HCT116 (cell line): ENCODE measurements at regions not wholly inside any gene's neighbourhood (a gene's known extent, or its start where the extent isn't known, plus 50 kb on each side); places are given as distances from the start of the nearest gene placed in this dataset.

Experiments
- ATAC-seq: fragments of 200-7000 bp; cut with Tn5 transposase; 2 replicates; pipeline ENCODE4 v1.9.1; 2020; ENCODE audit warnings: mild to moderate bottlenecking, moderate library complexity
- BruUV-seq: library from RNA; stranded (reverse); fragments of 400-500 nt; replicated peaks from 2 replicates; lab custom pipeline; 2021; lab: Mats Ljungman, UMichigan
- CTCF ChIA-PET: fragments of 300-600 bp; sonication (Branson Sonifier 250); formaldehyde crosslinking; loops from one replicate; lab custom pipeline; 2021; ENCODE audit warnings: antibody characterized with exemption; lab: Charles Lee
- POLR2A ChIA-PET: fragments of 300-600, 350-600 bp; sonication (Branson Sonifier 250); formaldehyde crosslinking; loops from one replicate; lab custom pipeline; 2021; ENCODE audit warnings: antibody characterized with exemption; lab: Charles Lee
- RAD21 ChIA-PET, 2 experiments: fragments of 300-600 bp; sonication (Branson Sonifier 250); formaldehyde crosslinking; loops; one replicate each; lab custom pipeline; 2023; ENCODE audit warnings: low total read pairs in 2 of 2; ENCODE audit not compliant: uncharacterized antibody in 2 of 2, unreplicated experiment in 2 of 2, low non-redundant PET in 1 of 2; lab: Charles Lee
- DNase-seq: peaks from one replicate; pipeline ENCODE4 v3.0.0-alpha.2; 2010; ENCODE audit warnings: low read depth, low spot score
- H2AFZ ChIP-seq: fragments of 200-600 bp; shearing (Covaris generic), sonication (generic); 2 replicates; pipeline ENCODE4 v1.6.1; 2017; ENCODE audit warnings: low read depth, mixed run types, mixed read lengths, antibody characterized with exemption, low read length; ENCODE audit not compliant: poor library complexity, severe bottlenecking
- H3K27ac ChIP-seq: 2 replicates; pipeline ENCODE4 v1.5.1; 2012; ENCODE audit warnings: low read depth, low read length
- H3K27me3 ChIP-seq: fragments of 200-600 bp; sonication (generic); 2 replicates; pipeline ENCODE4 v1.6.1; 2016; ENCODE audit warnings: mixed run types, low read length, mixed read lengths; ENCODE audit not compliant: insufficient read depth
- H3K36me3 ChIP-seq, 2 experiments: fragments of 200-500 bp in 1 of 2; fragments of 200-600 bp in 1 of 2; sonication (Bioruptor generic) in 1 of 2; sonication (generic) in 1 of 2; 2 replicates each; pipeline versions ENCODE4 v1.5.1 to v1.6.1; 2014 to 2016; ENCODE audit warnings: low read length in 2 of 2, inconsistent platforms in 1 of 2, mixed read lengths in 1 of 2, mixed run types in 1 of 2; ENCODE audit not compliant: insufficient read depth in 2 of 2, control insufficient read depth in 1 of 2
- H3K4me1 ChIP-seq, 2 experiments: fragments of 200-600 bp in 1 of 2; sonication (generic) in 1 of 2; 2 replicates each; pipeline versions ENCODE4 v1.5.1 to v1.6.1; 2012 to 2017; ENCODE audit warnings: low read length in 2 of 2, inconsistent platforms in 1 of 2, mild to moderate bottlenecking in 1 of 2, mixed read lengths in 1 of 2, mixed run types in 1 of 2, moderate library complexity in 1 of 2; ENCODE audit not compliant: insufficient read depth in 2 of 2, control insufficient read depth in 1 of 2
- H3K4me2 ChIP-seq: fragments of 200-600 bp; sonication (generic); 2 replicates; pipeline ENCODE4 v1.6.1; 2017; ENCODE audit warnings: mixed run types, low read length, mixed read lengths
- H3K4me3 ChIP-seq, 2 experiments: fragments of 200-600 bp in 1 of 2; sonication (generic) in 1 of 2; replicated peaks in 1 of 2; 2 replicates each; pipeline ENCODE4 v1.5.1; 2011 to 2016; ENCODE audit warnings: low read length in 2 of 2, control low read depth in 1 of 2, low read depth in 1 of 2, mild to moderate bottlenecking in 1 of 2, mixed read lengths in 1 of 2, mixed run types in 1 of 2
- H3K79me2 ChIP-seq: fragments of 200-600 bp; sonication (generic); 2 replicates; pipeline ENCODE4 v1.6.1; 2017; ENCODE audit warnings: mild to moderate bottlenecking, mixed run types, low read length, moderate library complexity, mixed read lengths; ENCODE audit not compliant: insufficient read depth
- H3K9ac ChIP-seq: fragments of 200-600 bp; sonication (generic); 2 replicates; pipeline ENCODE4 v1.6.1; 2016; ENCODE audit warnings: low read length, mixed read lengths
- H3K9me2 ChIP-seq: fragments of 200-600 bp; sonication (generic), shearing (Covaris generic); 2 replicates; pipeline ENCODE4 v1.6.1; 2017; ENCODE audit warnings: mixed run types, mild to moderate bottlenecking, moderate library complexity; ENCODE audit not compliant: insufficient read depth
- H3K9me3 ChIP-seq, 2 experiments: fragments of 200-500 bp in 1 of 2; fragments of 200-600 bp in 1 of 2; sonication (Bioruptor generic) in 1 of 2; sonication (generic) in 1 of 2; 2 replicates each; pipeline ENCODE4 v1.6.1; 2014 to 2017; ENCODE audit warnings: low read length in 2 of 2, mixed read lengths in 2 of 2, inconsistent platforms in 1 of 2, low read depth in 1 of 2, mild to moderate bottlenecking in 1 of 2, mixed run types in 1 of 2, moderate library complexity in 1 of 2; ENCODE audit not compliant: control insufficient read depth in 1 of 2, insufficient read depth in 1 of 2
- H4K20me1 ChIP-seq: fragments of 200-600 bp; sonication (generic), shearing (Covaris generic); 2 replicates; pipeline ENCODE4 v1.6.1; 2017; ENCODE audit warnings: mixed run types, mild to moderate bottlenecking, moderate library complexity; ENCODE audit not compliant: insufficient read depth
- CBX3 ChIP-seq: IDR thresholded peaks from 2 replicates; pipeline ENCODE4 v1.6.1; 2012; ENCODE audit warnings: low read depth
- CEBPB ChIP-seq: IDR thresholded peaks from 2 replicates; pipeline ENCODE4 v1.6.1; 2012; ENCODE audit warnings: low read depth
- ELF1 ChIP-seq: IDR thresholded peaks from 2 replicates; pipeline ENCODE4 v1.6.1; 2012; ENCODE audit warnings: low read depth, borderline replicate concordance
- EZH2 ChIP-seq: fragments of 200-600 bp; sonication (generic); IDR thresholded peaks from 2 replicates; pipeline ENCODE4 v1.6.1; 2017; ENCODE audit warnings: antibody characterized with exemption, mixed run types
- FOSL1 ChIP-seq: IDR thresholded peaks from 2 replicates; pipeline ENCODE4 v1.6.1; 2012; ENCODE audit warnings: low read depth
- JUND ChIP-seq: IDR thresholded peaks from 2 replicates; pipeline ENCODE4 v1.6.1; 2012
- POLR2A ChIP-seq: IDR thresholded peaks from 2 replicates; pipeline ENCODE4 v1.7.0; 2011; ENCODE audit warnings: borderline replicate concordance; ENCODE audit not compliant: insufficient read depth, insufficient read length; ENCODE audit errors: extremely low read depth
- RAD21 ChIP-seq: IDR thresholded peaks from 2 replicates; pipeline ENCODE4 v1.6.1; 2012; ENCODE audit warnings: low read depth, mild to moderate bottlenecking
- SP1 ChIP-seq: IDR thresholded peaks from 2 replicates; pipeline ENCODE4 v1.6.1; 2012; ENCODE audit warnings: low read depth
- TCF7L2 ChIP-seq: IDR thresholded peaks from 2 replicates; pipeline ENCODE4 v1.7.0; 2011; ENCODE audit warnings: borderline replicate concordance, inconsistent platforms; ENCODE audit not compliant: insufficient read depth, insufficient read length; ENCODE audit errors: extremely low read depth
- YY1 ChIP-seq: IDR thresholded peaks from 2 replicates; pipeline ENCODE4 v1.6.1; 2011; ENCODE audit warnings: low read length, low read depth, moderate library complexity, mild to moderate bottlenecking; ENCODE audit not compliant: insufficient replicate concordance; ENCODE audit errors: extremely low read depth
- ZFX ChIP-seq: fragments of 450-650 bp; IDR thresholded peaks from 2 replicates; pipeline ENCODE4 v1.6.1; 2017
- ZNF274 ChIP-seq: fragments of 200-500 bp; sonication (Bioruptor generic); IDR thresholded peaks from 2 replicates; pipeline ENCODE4 v1.6.1; 2014; ENCODE audit warnings: mild to moderate bottlenecking, low read depth, low read length, inconsistent platforms
- intact Hi-C: fragments of 100-400 bp; cut with micrococcal nuclease; formaldehyde crosslinking; loops from 2 replicates; pipeline ENCODE4 v1.10.0; 2022
- TF ChIP-seq, protein P1 (sequence below): IDR thresholded peaks from 2 replicates; pipeline ENCODE4 v1.6.1; 2012; ENCODE audit warnings: low read depth
- TF ChIP-seq, protein P2 (sequence below), 3 experiments: fragments of 200-600 bp in 1 of 3; sonication (generic) in 1 of 3; IDR thresholded peaks in 2 of 3; conservative IDR thresholded peaks in 1 of 3; 2 replicates each; pipeline ENCODE4 v1.5.1; 2012 to 2017; ENCODE audit warnings: low read depth in 2 of 3, low read length in 2 of 3, antibody characterized with exemption in 1 of 3, borderline replicate concordance in 1 of 3, control low read depth in 1 of 3, mild to moderate bottlenecking in 1 of 3, mixed read lengths in 1 of 3, mixed run types in 1 of 3, moderate library complexity in 1 of 3; ENCODE audit not compliant: insufficient read depth in 1 of 3
- TF ChIP-seq, protein P3 (sequence below): IDR thresholded peaks from 2 replicates; pipeline ENCODE4 v1.6.1; 2011; ENCODE audit warnings: mild to moderate bottlenecking, low read length, moderate library complexity; ENCODE audit not compliant: insufficient replicate concordance; ENCODE audit errors: extremely low read depth
- TF ChIP-seq, protein P4 (sequence below): IDR thresholded peaks from 2 replicates; pipeline ENCODE4 v1.6.1; 2012

DNA sequence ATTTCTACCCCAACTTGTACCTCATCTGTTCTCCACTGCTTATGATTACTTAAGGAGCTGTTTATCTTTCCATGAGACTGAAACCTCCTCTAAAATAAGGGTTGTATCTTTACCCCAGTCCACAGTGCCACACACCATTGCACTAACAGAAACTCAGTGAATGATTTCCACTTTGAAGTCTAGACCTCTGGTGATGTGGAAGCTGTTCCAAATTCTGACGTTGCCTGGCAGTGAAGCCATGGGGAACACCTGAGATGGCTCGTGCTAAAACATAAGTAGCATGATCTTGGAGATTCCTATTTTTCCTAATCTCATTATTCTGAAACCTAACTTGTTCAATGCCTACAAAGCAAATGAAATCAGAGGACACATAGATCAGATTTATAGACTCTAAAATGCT lies 583.2 kb downstream of the EBF1 start:
- Histone ChIP-seq H3K27me3 (no peaks in the 10 kb centered on the region), H3K27ac (no peak overlapping the region), H3K4me2 (no peak overlapping the region), H3K4me3 (no peak overlapping the region), H4K20me1 (no peaks in the 10 kb centered on the region), H3K9me3 (no peaks in the 10 kb centered on the region), H3K79me2 (no peaks in the 10 kb centered on the region), H3K9me2 (no peaks in the 10 kb centered on the region), H3K9ac (no peak overlapping the region), H3K36me3 (no peaks in the 10 kb centered on the region), H3K4me1 (no peaks in the 10 kb centered on the region), H2AFZ (no peak overlapping the region)
- ChIA-PET POLR2A (no interaction called here), CTCF (no interaction called here), RAD21 (no interaction called here)
- no peak for ATAC-seq
- TF ChIP-seq ZNF274 (no peak), YY1 (no peak), TCF7L2 (no peak), ZFX (no peak), EZH2 (no peak), RAD21 (no peak), CEBPB (no peak), FOSL1 (no peak), CBX3 (no peak), SP1 (no peak), JUND (no peak), ELF1 (no peak), POLR2A (no peak)
- TF ChIP-seq, protein P1, sequence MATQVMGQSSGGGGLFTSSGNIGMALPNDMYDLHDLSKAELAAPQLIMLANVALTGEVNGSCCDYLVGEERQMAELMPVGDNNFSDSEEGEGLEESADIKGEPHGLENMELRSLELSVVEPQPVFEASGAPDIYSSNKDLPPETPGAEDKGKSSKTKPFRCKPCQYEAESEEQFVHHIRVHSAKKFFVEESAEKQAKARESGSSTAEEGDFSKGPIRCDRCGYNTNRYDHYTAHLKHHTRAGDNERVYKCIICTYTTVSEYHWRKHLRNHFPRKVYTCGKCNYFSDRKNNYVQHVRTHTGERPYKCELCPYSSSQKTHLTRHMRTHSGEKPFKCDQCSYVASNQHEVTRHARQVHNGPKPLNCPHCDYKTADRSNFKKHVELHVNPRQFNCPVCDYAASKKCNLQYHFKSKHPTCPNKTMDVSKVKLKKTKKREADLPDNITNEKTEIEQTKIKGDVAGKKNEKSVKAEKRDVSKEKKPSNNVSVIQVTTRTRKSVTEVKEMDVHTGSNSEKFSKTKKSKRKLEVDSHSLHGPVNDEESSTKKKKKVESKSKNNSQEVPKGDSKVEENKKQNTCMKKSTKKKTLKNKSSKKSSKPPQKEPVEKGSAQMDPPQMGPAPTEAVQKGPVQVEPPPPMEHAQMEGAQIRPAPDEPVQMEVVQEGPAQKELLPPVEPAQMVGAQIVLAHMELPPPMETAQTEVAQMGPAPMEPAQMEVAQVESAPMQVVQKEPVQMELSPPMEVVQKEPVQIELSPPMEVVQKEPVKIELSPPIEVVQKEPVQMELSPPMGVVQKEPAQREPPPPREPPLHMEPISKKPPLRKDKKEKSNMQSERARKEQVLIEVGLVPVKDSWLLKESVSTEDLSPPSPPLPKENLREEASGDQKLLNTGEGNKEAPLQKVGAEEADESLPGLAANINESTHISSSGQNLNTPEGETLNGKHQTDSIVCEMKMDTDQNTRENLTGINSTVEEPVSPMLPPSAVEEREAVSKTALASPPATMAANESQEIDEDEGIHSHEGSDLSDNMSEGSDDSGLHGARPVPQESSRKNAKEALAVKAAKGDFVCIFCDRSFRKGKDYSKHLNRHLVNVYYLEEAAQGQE, result no peak
- TF ChIP-seq, protein P2, sequence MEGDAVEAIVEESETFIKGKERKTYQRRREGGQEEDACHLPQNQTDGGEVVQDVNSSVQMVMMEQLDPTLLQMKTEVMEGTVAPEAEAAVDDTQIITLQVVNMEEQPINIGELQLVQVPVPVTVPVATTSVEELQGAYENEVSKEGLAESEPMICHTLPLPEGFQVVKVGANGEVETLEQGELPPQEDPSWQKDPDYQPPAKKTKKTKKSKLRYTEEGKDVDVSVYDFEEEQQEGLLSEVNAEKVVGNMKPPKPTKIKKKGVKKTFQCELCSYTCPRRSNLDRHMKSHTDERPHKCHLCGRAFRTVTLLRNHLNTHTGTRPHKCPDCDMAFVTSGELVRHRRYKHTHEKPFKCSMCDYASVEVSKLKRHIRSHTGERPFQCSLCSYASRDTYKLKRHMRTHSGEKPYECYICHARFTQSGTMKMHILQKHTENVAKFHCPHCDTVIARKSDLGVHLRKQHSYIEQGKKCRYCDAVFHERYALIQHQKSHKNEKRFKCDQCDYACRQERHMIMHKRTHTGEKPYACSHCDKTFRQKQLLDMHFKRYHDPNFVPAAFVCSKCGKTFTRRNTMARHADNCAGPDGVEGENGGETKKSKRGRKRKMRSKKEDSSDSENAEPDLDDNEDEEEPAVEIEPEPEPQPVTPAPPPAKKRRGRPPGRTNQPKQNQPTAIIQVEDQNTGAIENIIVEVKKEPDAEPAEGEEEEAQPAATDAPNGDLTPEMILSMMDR (IDR thresholded peaks at IDR 0.05 in 2 of 3, conservative IDR thresholded peaks at IDR 0.05 in 1 of 3; ENCODE audit: borderline replicate concordance in 1 of 3, insufficient read depth in 1 of 3, low read depth in 2 of 3, low read length in 2 of 3), result no peak
- TF ChIP-seq, protein P3, sequence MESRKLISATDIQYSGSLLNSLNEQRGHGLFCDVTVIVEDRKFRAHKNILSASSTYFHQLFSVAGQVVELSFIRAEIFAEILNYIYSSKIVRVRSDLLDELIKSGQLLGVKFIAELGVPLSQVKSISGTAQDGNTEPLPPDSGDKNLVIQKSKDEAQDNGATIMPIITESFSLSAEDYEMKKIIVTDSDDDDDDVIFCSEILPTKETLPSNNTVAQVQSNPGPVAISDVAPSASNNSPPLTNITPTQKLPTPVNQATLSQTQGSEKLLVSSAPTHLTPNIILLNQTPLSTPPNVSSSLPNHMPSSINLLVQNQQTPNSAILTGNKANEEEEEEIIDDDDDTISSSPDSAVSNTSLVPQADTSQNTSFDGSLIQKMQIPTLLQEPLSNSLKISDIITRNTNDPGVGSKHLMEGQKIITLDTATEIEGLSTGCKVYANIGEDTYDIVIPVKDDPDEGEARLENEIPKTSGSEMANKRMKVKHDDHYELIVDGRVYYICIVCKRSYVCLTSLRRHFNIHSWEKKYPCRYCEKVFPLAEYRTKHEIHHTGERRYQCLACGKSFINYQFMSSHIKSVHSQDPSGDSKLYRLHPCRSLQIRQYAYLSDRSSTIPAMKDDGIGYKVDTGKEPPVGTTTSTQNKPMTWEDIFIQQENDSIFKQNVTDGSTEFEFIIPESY, result no peak
- TF ChIP-seq, protein P4, sequence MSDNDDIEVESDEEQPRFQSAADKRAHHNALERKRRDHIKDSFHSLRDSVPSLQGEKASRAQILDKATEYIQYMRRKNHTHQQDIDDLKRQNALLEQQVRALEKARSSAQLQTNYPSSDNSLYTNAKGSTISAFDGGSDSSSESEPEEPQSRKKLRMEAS, result no peak
- intact Hi-C loops, result no loop called here
- no peak for DNase-seq
- BruUV-seq, result no TSS peak
